Amniotic stem cell (primary cell): ENCODE measurements at regions not wholly inside any gene's neighbourhood (a gene's known extent, or its start where the extent isn't known, plus 50 kb on each side); places are given as distances from the start of the nearest gene placed in this dataset.

Experiments used
- DNase-seq: peaks from one replicate; lab custom pipeline; 2025; lab: John Stamatoyannopoulos, UW

GRCh38 chr18:79627750-79628294 lies 51.8 kb upstream of the CTDP1 start:
- no peak for DNase-seq

GRCh38 chr18:79628416-79629248 lies 51.0 kb upstream of the CTDP1 start:
- no peak for DNase-seq

- DNase-seq, result no peak
Measured at GRCh38 chr18:79629249-79629558, 50.4 kb upstream of the CTDP1 start.

GRCh38 chr18:79629606-79630005 lies 50.0 kb upstream of the CTDP1 start:
- no peak for DNase-seq
